NCI-H2081 (cell line): ENCODE measurements at regions not wholly inside any gene's neighbourhood (a gene's known extent, or its start where the extent isn't known, plus 50 kb on each side); places are given as distances from the start of the nearest gene placed in this dataset.
"Not testable (repeated sequence)": the region's sequence is repeated elsewhere in the genome, so short reads cannot be mapped to it uniquely, and the experiment has no call there.

Source experiments
- DNase-seq, 2 experiments: peaks; one replicate each; lab custom pipeline; 2025; lab: John Stamatoyannopoulos, UW

DNA sequence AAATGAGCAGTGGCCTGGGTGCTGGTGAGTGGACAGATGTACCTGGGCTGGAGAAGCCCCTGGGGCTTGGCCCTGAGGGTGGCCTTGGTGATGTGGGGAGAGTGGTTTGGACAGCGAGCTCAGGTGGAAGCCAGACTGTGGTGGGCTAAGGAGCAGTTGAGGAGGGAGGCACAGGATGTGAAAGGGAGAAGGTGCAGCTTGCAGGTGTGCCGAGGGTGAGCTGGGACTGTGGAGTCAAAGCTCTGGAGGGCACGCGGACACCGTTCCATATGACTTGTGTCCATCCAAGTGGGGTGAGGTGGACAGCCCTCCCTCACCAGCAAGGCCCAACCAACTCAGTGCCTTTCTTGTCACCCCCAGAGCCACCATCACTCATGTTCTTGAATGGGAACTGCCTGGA, 170.8 kb upstream of the ZNF267 start:
- DNase-seq = no peak

DNA sequence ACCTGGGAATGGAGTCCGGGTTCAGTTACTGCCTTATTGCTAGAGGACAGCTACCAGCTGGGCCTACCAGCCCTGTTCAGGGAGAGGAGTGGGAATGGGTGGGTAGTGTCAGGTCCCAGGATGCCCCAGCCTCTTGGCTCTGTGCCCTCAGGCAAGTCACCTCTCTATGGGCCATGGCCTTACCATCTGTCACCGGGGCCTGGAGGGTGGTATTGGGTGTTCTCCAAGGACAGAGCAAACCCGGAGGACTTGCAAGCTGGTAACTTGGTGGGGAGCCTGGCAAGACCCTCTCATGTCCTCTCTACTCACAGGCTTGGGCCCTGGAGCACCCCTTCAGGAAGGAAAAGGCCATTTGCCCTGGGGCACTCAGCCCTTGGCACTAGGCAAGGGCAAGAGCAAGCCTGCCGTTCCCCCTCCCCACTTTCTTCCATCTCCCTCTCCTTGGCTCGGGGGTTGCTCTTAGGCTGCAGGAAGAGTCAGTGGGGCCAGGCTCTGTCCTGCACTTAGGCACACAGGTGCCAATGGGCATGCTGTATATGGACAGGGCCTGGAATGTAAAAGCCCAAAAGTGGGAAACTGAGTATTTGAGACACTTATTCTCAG, 170.0 kb upstream of the ZNF267 start:
- no peak for DNase-seq

DNA sequence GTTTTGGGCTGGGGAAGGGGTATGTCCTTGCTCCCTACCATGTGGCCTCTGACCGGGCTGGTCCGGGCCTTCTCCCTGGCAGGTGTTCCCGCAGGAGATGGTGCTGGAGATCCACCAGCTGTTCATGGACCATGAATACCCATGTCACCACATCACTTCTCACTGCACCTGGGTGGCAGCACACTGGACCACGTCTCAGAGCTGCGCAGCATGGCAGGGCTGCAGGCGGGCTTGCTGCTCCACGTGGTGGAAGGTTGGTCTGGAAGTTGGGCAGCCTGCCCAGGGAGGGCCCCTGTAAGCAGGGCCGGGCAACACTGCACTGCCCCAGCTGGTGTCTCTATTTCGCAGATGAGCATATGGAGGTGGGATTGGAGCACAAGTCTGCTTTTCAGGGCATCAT, 169.5 kb upstream of the ZNF267 start:
- no peak for DNase-seq

DNA sequence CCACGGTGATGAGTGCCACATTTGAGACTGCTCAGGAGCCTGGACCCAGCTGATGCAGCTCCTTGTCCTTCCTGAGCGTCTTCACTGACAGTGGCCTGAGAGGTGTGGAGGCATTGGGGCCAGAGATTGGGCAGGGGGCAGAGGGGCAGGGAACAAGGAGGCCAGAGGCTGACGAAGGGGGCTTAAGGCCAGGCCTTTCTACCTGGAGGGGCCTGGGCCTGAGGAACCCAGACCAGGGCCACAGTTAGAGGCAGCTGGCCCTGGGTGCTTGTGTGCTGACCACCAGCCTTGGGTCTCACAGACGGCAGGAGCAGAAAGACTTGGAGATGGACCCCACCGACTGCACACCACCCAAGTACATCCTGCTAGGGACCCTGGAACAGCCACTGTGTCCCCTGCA, 168.2 kb upstream of the ZNF267 start:
- no peak for DNase-seq

DNA sequence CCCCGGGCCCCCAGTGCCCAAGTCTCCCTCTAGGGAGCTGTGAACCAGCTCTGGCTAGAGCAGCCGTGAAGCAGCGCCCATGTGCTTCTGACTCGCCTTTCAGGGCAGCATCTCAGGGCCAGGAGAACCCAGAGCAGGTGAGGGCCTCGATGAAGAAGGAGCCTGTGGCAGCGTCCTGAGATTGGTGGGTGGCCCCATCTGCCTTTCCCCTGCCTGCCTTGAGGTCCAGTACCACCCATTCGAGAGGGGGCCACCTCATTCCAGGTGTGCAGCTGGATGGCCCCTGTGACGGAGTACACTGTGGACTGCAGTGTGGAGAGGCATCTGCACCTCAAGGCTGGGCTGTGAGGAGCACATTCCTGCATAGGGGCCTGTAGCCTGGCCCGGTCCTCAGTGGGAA, 167.3 kb upstream of the ZNF267 start:
- no peak for DNase-seq

DNA sequence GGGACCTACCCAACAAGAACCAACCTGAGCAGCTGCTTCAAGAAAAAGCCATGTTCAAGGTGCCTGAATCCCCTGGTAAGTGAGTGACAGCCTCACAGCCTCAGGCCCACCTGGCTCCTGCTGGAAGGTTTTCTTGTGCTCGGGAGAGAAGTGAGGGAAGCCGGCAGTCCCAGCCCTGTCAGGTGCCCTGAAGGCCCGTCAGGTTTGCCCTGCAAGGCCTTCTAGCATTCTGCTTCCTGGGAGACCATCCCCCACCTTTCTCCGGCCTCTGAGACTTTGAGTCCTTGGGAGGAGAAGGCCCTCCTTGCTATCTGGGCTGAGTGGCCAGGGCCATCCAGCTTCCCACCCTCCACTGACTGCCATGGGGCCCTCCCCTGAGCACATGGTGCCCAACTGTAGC, 166.7 kb upstream of the ZNF267 start:
- DNase-seq = no peak

DNA sequence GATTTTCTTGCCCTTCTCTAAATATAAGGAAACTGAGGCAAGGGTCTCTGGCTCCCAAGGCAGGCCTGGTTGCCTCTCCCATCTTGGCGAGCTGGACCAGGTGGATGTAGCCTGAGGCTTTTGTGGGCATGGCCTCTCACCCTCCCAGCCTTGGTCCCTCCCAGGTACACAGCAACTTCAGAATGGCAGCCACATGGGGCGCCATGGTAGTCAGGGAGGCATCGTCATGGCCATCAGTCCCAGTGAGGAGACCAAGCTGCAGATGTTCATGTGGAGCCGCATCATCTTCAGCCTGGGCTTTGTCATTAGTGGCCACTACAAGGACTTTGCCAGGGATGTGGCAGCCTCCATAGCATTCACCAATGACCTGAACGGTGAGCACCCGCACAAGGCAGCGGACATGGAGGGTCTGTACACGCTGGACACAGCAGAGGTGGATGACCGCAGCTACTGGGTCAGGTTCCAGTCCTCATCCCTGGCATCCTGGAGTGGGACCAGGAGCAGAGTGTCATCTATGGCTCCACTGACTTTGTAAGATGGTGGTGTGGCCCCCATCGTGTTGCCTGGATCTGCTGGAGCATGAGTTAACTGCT, 165.8 kb upstream of the ZNF267 start:
- DNase-seq = no peak

DNA sequence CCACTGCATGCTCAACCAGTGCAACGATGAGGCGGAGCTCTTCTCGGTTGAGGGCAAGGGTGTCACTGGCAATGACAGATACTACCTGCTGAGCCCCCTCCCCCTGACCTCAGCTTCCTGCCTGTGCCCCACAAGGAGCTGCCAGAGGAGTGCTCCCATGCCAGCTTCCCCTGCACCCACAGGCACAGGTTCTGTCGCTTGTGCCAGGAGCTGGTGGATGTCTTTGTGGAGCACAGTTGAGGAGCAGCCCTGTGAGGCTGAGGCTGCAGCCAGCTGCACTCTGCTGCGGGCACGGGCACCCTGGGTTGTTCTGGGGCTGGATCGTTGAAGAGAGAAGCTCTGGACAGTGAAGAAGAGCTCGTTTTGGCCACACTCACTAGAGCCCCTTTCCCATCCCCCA, 165.3 kb upstream of the ZNF267 start:
- no peak for DNase-seq

DNA sequence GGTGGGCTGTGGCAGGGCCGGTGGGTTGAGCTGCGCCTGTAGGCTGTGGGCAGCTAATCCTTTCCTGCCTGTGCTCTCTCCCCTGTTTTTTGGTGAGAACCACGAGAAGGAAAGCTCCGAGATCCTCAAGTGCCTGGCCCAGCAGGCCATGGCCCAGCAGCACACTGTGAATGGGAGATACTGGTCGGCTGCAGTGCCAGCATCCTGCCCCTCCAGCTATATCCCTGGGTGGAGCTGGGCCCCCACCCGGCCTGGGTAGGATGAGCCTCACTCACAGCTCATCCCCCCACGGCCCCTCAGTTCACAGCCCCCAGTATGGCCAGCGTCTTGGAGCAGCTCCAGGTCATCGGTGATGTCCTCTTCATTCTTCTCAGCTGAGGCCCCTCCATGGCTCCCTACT, 164.4 kb upstream of the ZNF267 start:
- DNase-seq = no peak

DNA sequence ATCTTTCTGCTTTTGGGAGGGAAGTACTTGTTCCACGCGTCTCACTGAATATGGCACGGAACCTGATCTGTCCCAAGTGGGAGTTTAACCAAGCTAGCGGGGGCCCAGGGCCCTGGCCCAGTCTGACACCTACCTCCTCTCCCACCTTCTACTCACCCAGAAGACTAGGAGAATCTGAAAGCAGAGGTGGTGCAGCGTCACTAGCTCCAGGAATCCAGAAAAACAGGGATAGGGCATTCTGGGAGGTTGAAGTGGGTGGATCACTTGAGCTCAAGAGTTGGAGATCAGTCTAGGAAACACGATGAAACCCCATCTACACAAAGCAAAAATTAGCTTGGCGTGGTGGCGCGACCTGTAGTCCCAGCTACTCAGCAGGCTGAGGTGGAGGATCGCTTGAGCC, 163.5 kb upstream of the ZNF267 start:
- DNase-seq = no peak

DNA sequence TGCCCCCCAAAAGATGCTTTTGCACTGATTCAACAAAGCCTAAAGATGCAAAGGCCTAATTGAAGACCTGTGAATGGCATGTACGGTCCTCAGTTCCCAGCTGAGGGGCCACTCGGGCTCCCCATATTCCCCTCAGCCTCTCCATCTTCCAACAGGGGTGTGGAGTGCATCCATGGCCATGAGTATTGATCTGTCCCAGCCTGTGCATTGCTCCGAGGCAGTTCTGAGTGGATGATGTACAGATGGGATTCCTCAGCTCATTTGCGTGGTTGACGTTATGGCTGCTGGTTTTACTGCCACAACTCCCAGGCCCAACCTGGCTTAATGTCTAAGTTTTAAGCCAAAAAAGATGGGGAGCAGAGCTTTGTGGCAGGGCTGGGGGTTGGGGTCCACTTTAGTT, 162.7 kb upstream of the ZNF267 start:
- DNase-seq = no peak

DNA sequence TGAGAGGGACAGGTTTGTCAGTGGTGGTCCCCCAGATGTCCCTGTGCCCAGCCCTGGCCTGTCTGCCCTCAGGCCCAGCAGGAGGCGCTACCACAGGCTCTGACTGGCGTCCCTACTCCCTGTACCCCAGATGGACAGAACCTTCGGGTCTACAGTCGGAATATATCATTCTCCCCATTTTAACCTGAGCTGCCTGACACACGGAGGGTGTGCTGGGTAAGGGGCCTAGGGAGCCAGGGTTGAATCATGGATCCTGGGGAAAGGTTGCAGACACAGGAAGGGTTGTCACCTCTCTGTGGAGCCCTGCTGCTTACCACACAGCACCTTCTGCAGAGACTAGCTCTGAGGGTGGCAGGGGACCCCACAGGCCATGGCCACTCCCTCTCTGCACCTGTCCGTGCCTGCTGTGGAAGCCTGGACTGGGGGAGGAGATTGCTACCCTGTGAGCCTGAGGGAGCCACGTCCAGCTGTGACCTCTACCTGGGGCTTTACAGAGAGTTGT, 162.2 kb upstream of the ZNF267 start:
- DNase-seq = no peak

DNA sequence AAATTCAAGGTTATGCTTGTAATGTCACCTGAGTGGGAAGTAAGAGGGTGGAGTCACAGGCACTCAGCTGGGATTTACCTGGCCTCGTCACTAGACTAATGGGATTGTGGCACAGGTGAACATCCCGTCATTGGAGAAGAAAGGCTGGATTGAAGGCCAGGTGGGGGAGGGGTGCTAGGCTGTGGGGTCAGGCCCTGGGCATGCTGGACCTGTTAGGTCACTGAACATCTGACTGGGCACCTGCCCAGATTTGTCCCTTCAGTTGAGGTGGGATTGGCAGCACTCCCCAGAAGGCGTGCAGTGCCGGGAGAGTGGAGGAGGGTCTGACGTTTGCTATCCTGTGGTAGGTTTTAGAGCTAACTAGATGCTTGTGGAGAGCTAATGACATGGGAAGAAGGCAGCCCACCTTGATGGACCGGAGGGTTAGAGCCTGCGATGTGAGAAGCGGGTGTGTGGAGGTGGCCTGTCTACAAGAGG, 161.5 kb upstream of the ZNF267 start:
- DNase-seq = no peak

DNA sequence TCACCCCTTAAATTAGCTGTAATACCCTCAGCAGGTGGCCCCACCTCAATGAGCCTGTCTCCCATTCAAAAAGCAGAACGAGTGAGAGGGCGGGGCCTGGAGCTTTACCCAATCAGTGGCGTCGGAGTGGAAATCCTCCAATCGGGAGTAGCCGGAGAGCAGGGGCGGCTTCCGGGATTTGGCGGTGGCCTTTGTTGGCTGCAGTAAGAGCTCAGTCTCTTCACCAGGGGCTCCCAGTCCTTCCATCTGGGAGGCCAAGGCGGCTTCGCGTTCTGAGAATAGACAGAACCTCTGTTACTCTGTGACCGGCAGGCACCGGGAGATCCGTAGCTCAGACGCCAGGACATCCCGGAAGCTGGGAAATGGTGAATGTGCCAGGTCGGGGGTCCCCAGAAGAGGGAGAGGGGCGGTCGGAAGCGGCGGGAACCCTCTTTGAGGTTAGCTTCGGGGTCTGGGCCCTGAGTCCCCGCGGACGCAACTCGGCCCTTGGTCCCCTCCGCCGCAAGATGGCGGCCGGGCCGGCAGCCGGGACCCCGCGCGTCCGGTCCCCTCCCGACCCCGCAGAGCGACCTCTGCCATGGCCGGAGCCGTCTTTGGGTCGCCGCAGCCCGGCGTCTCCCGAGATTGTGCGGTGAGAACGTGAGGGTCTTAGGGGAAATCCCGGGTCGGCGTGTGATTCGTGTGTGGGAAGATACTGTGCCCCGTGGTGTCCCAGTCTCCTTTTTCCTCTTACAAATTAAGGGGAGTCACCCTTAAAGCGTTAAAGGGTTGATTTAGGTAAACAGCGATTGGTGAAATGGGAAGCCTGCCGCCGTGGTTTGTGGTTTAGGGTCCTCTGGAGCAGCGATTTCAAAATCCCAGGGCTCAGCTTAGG, 160.3 kb upstream of the ZNF267 start:
- DNase-seq = peak; percentile 85 to 92

DNA sequence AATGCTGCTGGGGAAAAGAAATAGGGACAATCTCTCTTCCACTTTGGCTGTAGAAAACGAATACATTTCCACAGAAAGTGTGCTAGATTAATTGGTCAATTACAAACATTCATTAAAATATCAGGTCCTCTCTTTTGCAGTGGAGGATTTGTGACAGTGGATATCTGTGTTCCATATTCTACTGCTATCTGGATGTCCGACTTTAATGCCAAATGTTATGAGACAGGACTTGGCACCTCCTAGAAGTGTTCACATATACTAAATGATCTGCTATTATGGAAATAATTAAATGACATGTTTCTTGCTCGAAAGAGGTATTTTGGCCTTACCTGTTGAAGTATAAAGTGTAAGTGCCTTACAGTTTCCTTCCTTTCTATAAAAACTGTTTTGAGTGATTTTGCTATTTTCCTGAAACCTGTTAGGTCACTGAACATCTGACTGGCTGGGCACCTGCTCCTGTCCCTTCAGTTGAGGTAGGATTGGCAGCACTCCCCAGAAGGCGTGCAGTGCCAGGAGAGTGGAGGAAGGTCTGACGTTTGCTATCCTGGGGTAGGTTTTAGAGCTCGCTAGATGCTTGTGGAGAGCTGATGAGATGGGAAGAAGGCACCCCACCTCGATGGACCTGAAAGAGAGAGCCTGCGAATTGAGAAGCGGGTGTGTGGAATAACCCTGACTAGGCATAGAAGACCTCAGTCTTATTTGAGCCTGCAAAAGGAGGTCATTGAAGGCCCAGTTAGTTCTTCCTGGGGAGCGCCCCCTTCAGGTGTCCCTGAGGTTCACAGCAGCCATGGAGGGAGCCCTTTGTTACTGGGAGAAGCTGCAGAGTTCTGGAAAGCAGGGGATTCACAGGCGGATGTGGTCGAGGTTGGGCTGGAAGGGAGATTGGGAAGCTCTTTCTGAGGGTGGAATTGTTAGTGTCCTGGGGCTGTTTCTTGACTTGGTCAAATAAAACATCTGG, 159.4 kb upstream of the ZNF267 start:
- no peak for DNase-seq

DNA sequence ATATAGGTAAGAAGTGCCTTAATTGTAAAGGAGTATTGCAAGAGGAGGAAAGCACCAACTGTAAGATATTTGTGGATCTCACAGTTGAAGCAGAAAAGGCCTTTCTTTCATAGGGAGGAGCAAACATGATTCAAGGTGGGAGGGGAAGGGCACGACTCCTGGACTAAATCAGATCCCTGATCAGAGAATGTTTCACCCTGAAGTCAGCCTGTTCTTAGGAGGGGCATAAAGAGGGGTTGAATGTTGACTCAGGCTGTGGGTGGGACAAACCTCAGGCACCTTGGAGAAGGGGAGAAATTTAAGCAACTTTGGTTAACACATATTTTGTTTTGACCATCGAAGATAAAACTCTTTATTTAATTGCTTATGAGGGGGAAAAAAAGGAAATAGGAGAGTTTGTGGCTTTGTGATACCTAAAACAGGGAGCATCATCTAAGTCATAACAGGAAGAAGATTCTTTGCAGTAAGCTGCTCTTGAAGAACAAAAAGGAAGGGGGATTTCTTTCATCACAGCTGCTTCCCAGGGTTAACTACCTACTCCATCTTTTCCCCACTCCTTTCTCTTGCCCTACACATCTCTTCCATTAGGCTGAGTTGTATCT, 158.6 kb upstream of the ZNF267 start:
- DNase-seq = no peak

DNA sequence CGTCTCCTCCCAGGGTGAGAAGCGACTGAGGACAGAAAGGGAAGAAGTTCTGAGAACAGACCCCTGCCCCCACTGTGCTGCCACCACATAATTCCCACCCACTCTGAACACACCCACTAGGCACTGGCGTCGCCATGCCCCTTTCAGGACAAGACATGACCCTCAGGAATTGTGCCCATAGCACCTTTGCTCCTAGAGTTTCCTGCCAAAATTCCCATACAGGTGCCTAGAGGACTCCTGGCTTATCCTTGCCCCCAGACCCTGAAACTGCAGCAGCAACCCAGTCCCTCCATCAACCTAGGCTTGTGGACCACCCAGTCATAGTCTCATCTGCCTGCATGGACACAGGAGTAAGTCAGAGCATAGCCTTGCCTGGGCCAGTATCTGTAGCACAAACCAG, 157.7 kb upstream of the ZNF267 start:
- DNase-seq = no peak

DNA sequence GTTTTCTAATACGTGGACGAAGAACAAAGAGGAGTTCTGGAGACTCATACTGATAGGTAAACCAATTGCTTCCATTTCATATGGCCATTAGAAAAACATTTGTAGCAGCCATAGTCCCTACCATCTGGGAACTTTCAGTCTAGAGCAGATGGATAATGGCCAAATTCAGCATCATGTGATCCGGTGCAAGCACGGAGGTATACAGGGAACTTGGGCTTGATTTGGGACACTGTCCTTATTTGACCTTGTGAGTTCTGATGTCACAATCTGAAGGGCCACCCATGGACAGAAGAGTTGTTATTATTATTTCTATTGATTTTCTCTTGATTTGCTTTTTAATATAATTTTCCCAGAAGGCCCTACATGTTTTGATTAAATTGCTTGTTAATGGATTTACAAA, 154.6 kb upstream of the ZNF267 start:
- no peak for DNase-seq

DNA sequence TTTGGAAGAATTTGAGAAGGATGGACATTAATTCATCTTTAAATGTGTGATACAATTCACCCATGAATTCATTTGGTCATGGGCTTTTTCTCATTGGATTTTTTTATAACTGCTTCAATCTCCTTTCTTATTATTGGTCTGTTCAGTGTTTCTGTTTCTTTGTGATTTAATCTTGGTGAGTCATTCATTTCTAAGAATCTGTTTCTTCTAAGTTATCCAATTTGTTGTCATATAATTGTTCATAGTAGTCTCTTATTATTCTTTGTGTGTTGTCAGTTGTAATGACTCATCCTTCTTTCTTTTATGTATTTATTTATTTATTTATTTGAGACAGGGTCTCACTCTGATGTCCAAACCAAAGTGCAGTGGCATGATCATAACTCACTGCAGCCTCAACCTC, 146.1 kb upstream of the ZNF267 start:
- DNase-seq = no peak

DNA sequence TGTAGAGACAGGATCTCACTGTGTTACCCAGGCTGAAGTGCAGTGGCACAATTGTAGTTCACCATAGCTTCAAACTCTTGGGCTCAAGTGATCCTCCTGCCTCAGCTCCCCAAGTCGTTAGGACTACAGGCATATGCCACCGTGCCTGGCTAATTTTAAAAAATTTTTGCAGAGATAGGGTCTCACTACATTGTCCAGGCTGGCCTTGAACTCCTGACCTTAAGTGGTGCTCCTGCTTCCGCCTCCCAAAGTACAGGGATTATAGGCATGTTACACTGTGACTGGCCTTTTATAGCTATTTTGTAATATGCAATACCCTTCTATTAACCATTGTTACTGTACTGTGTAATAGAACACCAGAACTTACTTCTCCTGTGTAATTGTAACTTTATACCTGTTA, 139.3 kb upstream of the ZNF267 start:
- no peak for DNase-seq

DNA sequence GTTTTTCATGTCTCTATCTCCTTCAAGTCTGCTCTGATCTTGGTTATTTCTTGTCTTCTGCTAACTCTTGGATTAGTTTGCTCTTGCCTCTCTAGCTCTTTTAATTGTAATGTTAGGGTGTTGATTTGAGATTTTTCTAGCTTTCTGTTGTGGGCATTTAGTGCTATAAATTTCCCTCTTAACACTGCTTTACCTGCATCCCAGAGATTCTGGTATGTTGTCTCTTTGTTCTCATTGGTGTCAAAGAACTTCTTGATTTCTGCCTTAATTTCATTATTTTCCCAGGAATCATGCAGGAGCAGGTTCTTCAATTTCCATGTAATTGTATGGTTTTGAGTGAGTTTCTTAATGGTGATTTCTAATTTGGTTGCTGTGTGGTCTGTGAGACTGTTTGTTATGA, 128.5 kb upstream of the ZNF267 start:
- not testable (repeated sequence) for DNase-seq

DNA sequence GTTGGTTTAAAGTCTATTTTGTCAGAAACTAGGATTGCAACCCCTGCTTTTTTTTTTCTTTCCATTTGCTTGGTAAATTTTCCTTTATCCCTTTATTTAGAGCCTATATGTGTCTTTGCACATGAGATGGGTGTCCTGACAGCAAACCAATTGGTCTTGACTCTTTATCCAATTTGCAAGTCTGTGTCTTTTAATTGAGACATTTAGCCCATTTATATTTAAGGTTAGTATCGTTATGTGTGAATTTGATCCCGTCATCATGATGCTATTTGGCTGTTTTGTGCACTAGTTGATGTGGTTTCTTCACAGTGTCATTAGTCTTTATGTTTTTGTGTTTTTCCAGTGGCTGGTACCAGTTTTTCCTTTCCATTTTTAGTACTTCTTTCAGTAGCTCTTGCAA, 127.7 kb upstream of the ZNF267 start:
- DNase-seq = no peak
